Panc1 (cell line): ENCODE measurements at regions not wholly inside any gene's neighbourhood (a gene's known extent, or its start where the extent isn't known, plus 50 kb on each side); places are given as distances from the start of the nearest gene placed in this dataset.

Experiments used
- ATAC-seq: fragments of 200-7000 bp; cut with Tn5 transposase; 2 replicates; pipeline ENCODE4 v1.9.1; 2020; ENCODE audit warnings: mild to moderate bottlenecking, moderate library complexity
- BruUV-seq: library from RNA; stranded (reverse); fragments of 400-500 nt; replicated peaks from 2 replicates; lab custom pipeline; 2021; lab: Mats Ljungman, UMichigan
- CTCF ChIA-PET: fragments of 300-600 bp; sonication (Branson Sonifier 250); formaldehyde crosslinking; loops from one replicate; lab custom pipeline; 2022; ENCODE audit warnings: antibody characterized with exemption; lab: Charles Lee
- POLR2A ChIA-PET: fragments of 300-600 bp; sonication (Branson Sonifier 250); formaldehyde crosslinking; loops from one replicate; lab custom pipeline; 2022; ENCODE audit warnings: antibody characterized with exemption; lab: Charles Lee
- DNase-seq: peaks from one replicate; pipeline ENCODE4 v3.0.0-alpha.2; 2010; ENCODE audit warnings: low read depth, low spot score
- H3K27ac ChIP-seq: 2 replicates; pipeline ENCODE4 v1.5.1; 2011; ENCODE audit warnings: mild to moderate bottlenecking, low read length, inconsistent platforms
- H3K27me3 ChIP-seq: fragments of 200-500 bp; sonication (Bioruptor generic); 2 replicates; pipeline ENCODE4 v1.6.0; 2014; ENCODE audit warnings: low read length, inconsistent platforms; ENCODE audit not compliant: control insufficient read depth, insufficient read depth
- H3K36me3 ChIP-seq: fragments of 200-500 bp; sonication (Bioruptor generic); 2 replicates; pipeline ENCODE4 v1.5.1; 2014; ENCODE audit warnings: inconsistent platforms, mild to moderate bottlenecking, low read length, moderate library complexity; ENCODE audit not compliant: control insufficient read depth, insufficient read depth
- H3K4me1 ChIP-seq: 2 replicates; pipeline ENCODE4 v1.5.1; 2011; ENCODE audit warnings: inconsistent platforms, mild to moderate bottlenecking, low read length, moderate library complexity; ENCODE audit not compliant: control insufficient read depth, insufficient read depth
- H3K4me3 ChIP-seq, 2 experiments: 2 replicates each; pipeline ENCODE4 v1.5.1; 2011 to 2012; ENCODE audit warnings: low read depth in 2 of 2, low read length in 2 of 2, mild to moderate bottlenecking in 2 of 2, inconsistent platforms in 1 of 2, moderate library complexity in 1 of 2
- H3K9me3 ChIP-seq: fragments of 200-500 bp; sonication (Bioruptor generic); 2 replicates; pipeline ENCODE4 v1.5.1; 2014; ENCODE audit warnings: low read depth, mild to moderate bottlenecking, inconsistent platforms, low read length, moderate library complexity; ENCODE audit not compliant: control insufficient read depth, insufficient read depth
- POLR2AphosphoS5 ChIP-seq: IDR thresholded peaks from 2 replicates; pipeline ENCODE4 v1.6.1; 2012; ENCODE audit warnings: mild to moderate bottlenecking, low read depth, low read length, moderate library complexity
- SIN3A ChIP-seq: IDR thresholded peaks from 2 replicates; pipeline ENCODE4 v1.6.1; 2012; ENCODE audit warnings: low read depth, mild to moderate bottlenecking, low read length, moderate library complexity, borderline replicate concordance; ENCODE audit not compliant: insufficient read depth
- TCF7L2 ChIP-seq: IDR thresholded peaks from 2 replicates; pipeline ENCODE4 v1.6.1; 2011; ENCODE audit warnings: mild to moderate bottlenecking, low read depth, low read length, inconsistent platforms
- in situ Hi-C: cut with HindIII; loops from 2 replicates; pipeline ENCODE4 v1.10.0; 2016; ENCODE audit warnings: low sequenced_read_pairs, low pct_unique_long_range_greater_than_20kb
- intact Hi-C: fragments of 100-400 bp; cut with micrococcal nuclease; formaldehyde crosslinking; loops from one replicate; pipeline ENCODE4 v1.10.0; 2022; ENCODE audit not compliant: unreplicated experiment
- TF ChIP-seq, protein P1 (sequence below): fragments of 450-650 bp; IDR thresholded peaks from 2 replicates; pipeline ENCODE4 v1.5.1; 2017; ENCODE audit warnings: mild to moderate bottlenecking
- TF ChIP-seq, protein P2 (sequence below), 2 experiments: IDR thresholded peaks; 2 replicates each; pipeline ENCODE4 v1.6.1; 2011 to 2012; ENCODE audit warnings: low read depth in 2 of 2, control low read depth in 1 of 2, low read length in 1 of 2, mild to moderate bottlenecking in 1 of 2, moderate library complexity in 1 of 2; ENCODE audit not compliant: insufficient read depth in 1 of 2

DNA sequence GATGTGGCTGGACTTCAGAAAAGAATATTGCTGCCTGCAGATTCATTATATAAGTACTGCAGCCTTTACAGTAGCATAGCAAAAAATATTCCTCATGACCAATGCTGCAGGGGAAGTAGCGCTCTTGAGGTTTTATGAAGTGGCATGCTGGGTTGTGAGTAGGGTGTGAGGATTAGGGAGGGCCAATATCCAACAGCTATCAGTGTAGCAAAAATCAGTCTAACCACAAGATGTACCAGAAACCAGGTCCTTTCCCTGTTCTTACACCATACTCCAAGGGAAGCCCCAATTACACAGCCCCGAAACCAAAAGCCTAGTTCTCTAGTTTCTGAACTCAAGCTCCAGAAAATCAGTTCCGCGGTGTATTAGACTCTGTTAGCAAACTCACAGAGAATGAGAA, 1082.2 kb upstream of the DDX18 start:
- Histone ChIP-seq H3K36me3 (no peaks in the 10 kb centered on the region), H3K9me3 (no peaks in the 10 kb centered on the region), H3K4me1 (no peaks in the 10 kb centered on the region), H3K27ac (no peak overlapping the region), H3K4me3 (no peak overlapping the region), H3K27me3 (no peaks in the 10 kb centered on the region)
- TF ChIP-seq, protein P1, sequence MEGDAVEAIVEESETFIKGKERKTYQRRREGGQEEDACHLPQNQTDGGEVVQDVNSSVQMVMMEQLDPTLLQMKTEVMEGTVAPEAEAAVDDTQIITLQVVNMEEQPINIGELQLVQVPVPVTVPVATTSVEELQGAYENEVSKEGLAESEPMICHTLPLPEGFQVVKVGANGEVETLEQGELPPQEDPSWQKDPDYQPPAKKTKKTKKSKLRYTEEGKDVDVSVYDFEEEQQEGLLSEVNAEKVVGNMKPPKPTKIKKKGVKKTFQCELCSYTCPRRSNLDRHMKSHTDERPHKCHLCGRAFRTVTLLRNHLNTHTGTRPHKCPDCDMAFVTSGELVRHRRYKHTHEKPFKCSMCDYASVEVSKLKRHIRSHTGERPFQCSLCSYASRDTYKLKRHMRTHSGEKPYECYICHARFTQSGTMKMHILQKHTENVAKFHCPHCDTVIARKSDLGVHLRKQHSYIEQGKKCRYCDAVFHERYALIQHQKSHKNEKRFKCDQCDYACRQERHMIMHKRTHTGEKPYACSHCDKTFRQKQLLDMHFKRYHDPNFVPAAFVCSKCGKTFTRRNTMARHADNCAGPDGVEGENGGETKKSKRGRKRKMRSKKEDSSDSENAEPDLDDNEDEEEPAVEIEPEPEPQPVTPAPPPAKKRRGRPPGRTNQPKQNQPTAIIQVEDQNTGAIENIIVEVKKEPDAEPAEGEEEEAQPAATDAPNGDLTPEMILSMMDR = no peak
- TF ChIP-seq POLR2AphosphoS5 = no peak
- no peak for TF ChIP-seq SIN3A
- TF ChIP-seq, protein P2, sequence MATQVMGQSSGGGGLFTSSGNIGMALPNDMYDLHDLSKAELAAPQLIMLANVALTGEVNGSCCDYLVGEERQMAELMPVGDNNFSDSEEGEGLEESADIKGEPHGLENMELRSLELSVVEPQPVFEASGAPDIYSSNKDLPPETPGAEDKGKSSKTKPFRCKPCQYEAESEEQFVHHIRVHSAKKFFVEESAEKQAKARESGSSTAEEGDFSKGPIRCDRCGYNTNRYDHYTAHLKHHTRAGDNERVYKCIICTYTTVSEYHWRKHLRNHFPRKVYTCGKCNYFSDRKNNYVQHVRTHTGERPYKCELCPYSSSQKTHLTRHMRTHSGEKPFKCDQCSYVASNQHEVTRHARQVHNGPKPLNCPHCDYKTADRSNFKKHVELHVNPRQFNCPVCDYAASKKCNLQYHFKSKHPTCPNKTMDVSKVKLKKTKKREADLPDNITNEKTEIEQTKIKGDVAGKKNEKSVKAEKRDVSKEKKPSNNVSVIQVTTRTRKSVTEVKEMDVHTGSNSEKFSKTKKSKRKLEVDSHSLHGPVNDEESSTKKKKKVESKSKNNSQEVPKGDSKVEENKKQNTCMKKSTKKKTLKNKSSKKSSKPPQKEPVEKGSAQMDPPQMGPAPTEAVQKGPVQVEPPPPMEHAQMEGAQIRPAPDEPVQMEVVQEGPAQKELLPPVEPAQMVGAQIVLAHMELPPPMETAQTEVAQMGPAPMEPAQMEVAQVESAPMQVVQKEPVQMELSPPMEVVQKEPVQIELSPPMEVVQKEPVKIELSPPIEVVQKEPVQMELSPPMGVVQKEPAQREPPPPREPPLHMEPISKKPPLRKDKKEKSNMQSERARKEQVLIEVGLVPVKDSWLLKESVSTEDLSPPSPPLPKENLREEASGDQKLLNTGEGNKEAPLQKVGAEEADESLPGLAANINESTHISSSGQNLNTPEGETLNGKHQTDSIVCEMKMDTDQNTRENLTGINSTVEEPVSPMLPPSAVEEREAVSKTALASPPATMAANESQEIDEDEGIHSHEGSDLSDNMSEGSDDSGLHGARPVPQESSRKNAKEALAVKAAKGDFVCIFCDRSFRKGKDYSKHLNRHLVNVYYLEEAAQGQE (IDR thresholded peaks at IDR 0.05; ENCODE audit: insufficient read depth in 1 of 2, low read depth in 2 of 2, low read length in 1 of 2) = no peak
- TF ChIP-seq TCF7L2 = no peak
- ChIA-PET POLR2A (no interaction called here), CTCF (no interaction called here)
- no TSS peak for BruUV-seq
- intact Hi-C loops = no loop called here
- ATAC-seq = no peak
- in situ Hi-C loops = no loop called here
- DNase-seq = no peak

DNA sequence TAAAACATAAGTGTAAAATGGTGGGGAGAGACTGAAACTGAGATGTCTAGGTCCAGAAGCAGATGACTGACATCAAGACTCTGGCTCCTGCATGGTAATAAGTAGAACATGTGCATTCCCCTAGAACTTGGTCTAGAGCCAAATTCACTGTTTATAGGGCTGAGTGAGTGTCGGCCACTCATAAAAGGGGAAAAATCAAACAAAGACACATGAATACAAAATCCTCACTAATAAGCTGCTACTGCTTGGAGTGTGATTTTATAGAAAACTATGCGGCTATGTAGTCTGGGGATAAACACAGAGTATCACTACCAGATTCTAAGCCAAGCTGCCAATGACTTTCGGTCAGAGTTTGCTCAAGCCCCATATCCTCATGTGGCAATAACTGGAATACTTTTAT, 1080.8 kb upstream of the DDX18 start:
- intact Hi-C loops (no loop called here), in situ Hi-C loops (no loop called here)
- ChIA-PET POLR2A (no interaction called here), CTCF (no interaction called here)
- Histone ChIP-seq H3K27me3 (no peaks in the 10 kb centered on the region), H3K4me1 (no peaks in the 10 kb centered on the region), H3K27ac (no peak overlapping the region), H3K36me3 (no peaks in the 10 kb centered on the region), H3K9me3 (no peaks in the 10 kb centered on the region), H3K4me3 (no peak overlapping the region)
- ATAC-seq = no peak
- BruUV-seq = no TSS peak
- no peak for DNase-seq
- TF ChIP-seq TCF7L2 = no peak
- no peak for TF ChIP-seq POLR2AphosphoS5
- TF ChIP-seq, protein P1 = no peak
- TF ChIP-seq SIN3A = no peak
- TF ChIP-seq, protein P2 (IDR thresholded peaks at IDR 0.05; ENCODE audit: insufficient read depth in 1 of 2, low read depth in 2 of 2, low read length in 1 of 2) = no peak
